ENCODE measurements at regions not wholly inside any gene's neighbourhood (a gene's known extent, or its start where the extent isn't known, plus 50 kb on each side); places are given as distances from the start of the nearest gene placed in this dataset.
"Not testable (repeated sequence)": the region's sequence is repeated elsewhere in the genome, so short reads cannot be mapped to it uniquely, and the experiment has no call there.

GRCh38 chr1:204791453-204792353 is 79.0 kb upstream of the NFASC start:
- no peak overlapping the region for H3K27ac ChIP-seq (ENCODE audit: low read length)
- no peaks in the 10 kb centered on the region for H3F3A ChIP-seq (ENCODE audit: insufficient read depth, low read length)
- no peak overlapping the region for H3K4me3 ChIP-seq (ENCODE audit: low read length)
- peaks cover 12% of the 10 kb centered on the region for H3K4me1 ChIP-seq (ENCODE audit: low read length)
- no peak overlapping the region for H2AFZ ChIP-seq (ENCODE audit: low read length)
- H4K20me1 ChIP-seq (ENCODE audit: insufficient read depth, low read length), result no peaks in the 10 kb centered on the region
- no peak overlapping the region for H3K9ac ChIP-seq (ENCODE audit: low read length)
- H3K79me2 ChIP-seq (ENCODE audit: low read length), result no peaks in the 10 kb centered on the region
- TF ChIP-seq CTCF (IDR thresholded peaks at IDR 0.05; ENCODE audit: low read length) (peak; percentile 94), EZH2 (optimal IDR thresholded peaks at IDR 0.05; ENCODE audit: low read depth, low read length) (no peak)
- H3K36me3 ChIP-seq (replicated peaks; ENCODE audit: insufficient read depth, low read length), result no peaks in the 10 kb centered on the region
- H3K4me2 ChIP-seq (ENCODE audit: low read depth, low read length), result no peak overlapping the region
- H3K9me2 ChIP-seq (replicated peaks; ENCODE audit: insufficient read depth, low read length), result no peaks in the 10 kb centered on the region
- no peaks in the 10 kb centered on the region for H3K27me3 ChIP-seq (replicated peaks; ENCODE audit: insufficient read depth, low read length)
- H3K9me3 ChIP-seq (replicated peaks; ENCODE audit: insufficient read depth, low read length), result no peaks in the 10 kb centered on the region
- DNase-seq, result peak; percentile 87

- Histone ChIP-seq H3F3A (ENCODE audit: insufficient read depth, low read length) (no peaks in the 10 kb centered on the region), H3K9me2 (replicated peaks; ENCODE audit: insufficient read depth, low read length) (no peaks in the 10 kb centered on the region), H3K9me3 (replicated peaks; ENCODE audit: insufficient read depth, low read length) (no peaks in the 10 kb centered on the region), H3K27ac (ENCODE audit: low read length) (no peak overlapping the region), H3K79me2 (ENCODE audit: low read length) (no peaks in the 10 kb centered on the region), H3K9ac (ENCODE audit: low read length) (no peak overlapping the region), H2AFZ (ENCODE audit: low read length) (no peak overlapping the region), H3K36me3 (replicated peaks; ENCODE audit: insufficient read depth, low read length) (no peaks in the 10 kb centered on the region), H3K4me3 (ENCODE audit: low read length) (no peak overlapping the region), H3K4me2 (ENCODE audit: low read depth, low read length) (no peak overlapping the region), H3K4me1 (ENCODE audit: low read length) (peaks cover 12% of the 10 kb centered on the region), H3K27me3 (replicated peaks; ENCODE audit: insufficient read depth, low read length) (no peaks in the 10 kb centered on the region), H4K20me1 (ENCODE audit: insufficient read depth, low read length) (no peaks in the 10 kb centered on the region)
- TF ChIP-seq EZH2phosphoT487 (IDR thresholded peaks at IDR 0.05; ENCODE audit: low read length) (no peak), CTCF (IDR thresholded peaks at IDR 0.05; ENCODE audit: low read length) (no peak), EZH2 (optimal IDR thresholded peaks at IDR 0.05; ENCODE audit: low read depth, low read length) (no peak)
- DNase-seq, result no peak
Measured at GRCh38 chr1:204792354-204792692, 78.3 kb upstream of the NFASC start.

- Histone ChIP-seq H3K9me2 (replicated peaks; ENCODE audit: insufficient read depth, low read length) (no peaks in the 10 kb centered on the region), H3K9me3 (replicated peaks; ENCODE audit: insufficient read depth, low read length) (no peaks in the 10 kb centered on the region), H3K4me3 (ENCODE audit: low read length) (no peak overlapping the region), H3K4me1 (ENCODE audit: low read length) (peaks cover 12% of the 10 kb centered on the region), H3K79me2 (ENCODE audit: low read length) (no peaks in the 10 kb centered on the region), H3K4me2 (ENCODE audit: low read depth, low read length) (no peak overlapping the region), H3K36me3 (replicated peaks; ENCODE audit: insufficient read depth, low read length) (no peaks in the 10 kb centered on the region), H3K27ac (ENCODE audit: low read length) (no peak overlapping the region), H3K9ac (ENCODE audit: low read length) (no peak overlapping the region), H4K20me1 (ENCODE audit: insufficient read depth, low read length) (no peaks in the 10 kb centered on the region), H3F3A (ENCODE audit: insufficient read depth, low read length) (no peaks in the 10 kb centered on the region), H2AFZ (ENCODE audit: low read length) (no peak overlapping the region), H3K27me3 (replicated peaks; ENCODE audit: insufficient read depth, low read length) (no peaks in the 10 kb centered on the region)
- TF ChIP-seq EZH2 (optimal IDR thresholded peaks at IDR 0.05; ENCODE audit: low read depth, low read length) (no peak), EZH2phosphoT487 (IDR thresholded peaks at IDR 0.05; ENCODE audit: low read length) (no peak), CTCF (IDR thresholded peaks at IDR 0.05; ENCODE audit: low read length) (no peak)
- DNase-seq, result no peak
Measured at GRCh38 chr1:204793259-204793914, 77.3 kb upstream of the NFASC start.

- H3K27me3 ChIP-seq (replicated peaks; ENCODE audit: insufficient read depth, low read length), result not testable (repeated sequence)
Measured at GRCh38 chr1:204796886-204797285, 73.8 kb upstream of the NFASC start.

More at GRCh38 chr1:204796886-204797285, 73.8 kb upstream of the NFASC start:
- not testable (repeated sequence) for H3K36me3 ChIP-seq (replicated peaks; ENCODE audit: insufficient read depth, low read length); H3F3A ChIP-seq (ENCODE audit: insufficient read depth, low read length); DNase-seq; H3K9me3 ChIP-seq (replicated peaks; ENCODE audit: insufficient read depth, low read length); H4K20me1 ChIP-seq (ENCODE audit: insufficient read depth, low read length); H2AFZ ChIP-seq (ENCODE audit: low read length); H3K79me2 ChIP-seq (ENCODE audit: low read length); H3K4me3 ChIP-seq (ENCODE audit: low read length); H3K27ac ChIP-seq (ENCODE audit: low read length); H3K9me2 ChIP-seq (replicated peaks; ENCODE audit: insufficient read depth, low read length); H3K9ac ChIP-seq (ENCODE audit: low read length); H3K4me2 ChIP-seq (ENCODE audit: low read depth, low read length)
- H3K4me1 ChIP-seq (ENCODE audit: low read length), result peaks cover 12% of the 10 kb centered on the region

Data from MM.1S (cell line).